Testis (tissue), 2 donors: ENCODE measurements at regions not wholly inside any gene's neighbourhood (a gene's known extent, or its start where the extent isn't known, plus 50 kb on each side); places are given as distances from the start of the nearest gene placed in this dataset.

Source experiments
- CTCF ChIP-seq, 3 experiments: fragments of 450-650 bp in 2 of 3; fragments of 200-600 bp in 1 of 3; sonication (generic) in 1 of 3; IDR thresholded peaks; one replicate each; pipeline ENCODE4 v1.5.1; 2016 to 2019; ENCODE audit warnings: antibody characterized with exemption in 3 of 3, mild to moderate bottlenecking in 2 of 3, moderate library complexity in 1 of 3
- POLR2A ChIP-seq: fragments of 450-650 bp; IDR thresholded peaks from one replicate; pipeline ENCODE4 v1.6.1; 2017; ENCODE audit warnings: antibody characterized with exemption, mild to moderate bottlenecking, moderate library complexity

DNA sequence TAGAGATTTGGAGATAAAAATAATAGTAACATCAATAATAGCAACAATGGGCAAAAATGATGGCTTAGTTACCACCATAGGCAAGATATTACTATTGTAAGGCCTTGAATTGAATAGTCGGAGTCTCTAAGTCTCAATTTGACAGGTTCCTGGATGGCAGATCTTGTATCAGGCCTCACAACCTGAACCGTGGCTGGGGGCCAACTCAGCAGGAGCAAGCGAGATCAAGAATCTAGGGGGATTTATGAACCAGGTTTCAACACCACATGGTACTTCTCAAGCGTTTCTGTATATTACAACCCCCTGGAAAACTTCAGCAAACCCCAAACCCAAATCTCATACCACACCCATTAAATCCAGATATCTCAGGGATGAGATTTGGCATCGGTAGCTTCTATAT, 573.8 kb downstream of the LIG4 start:
- no peak for TF ChIP-seq CTCF (IDR thresholded peaks at IDR 0.05)
- no peak for TF ChIP-seq POLR2A
